ENCODE measurements at regions not wholly inside any gene's neighbourhood (a gene's known extent, or its start where the extent isn't known, plus 50 kb on each side); places are given as distances from the start of the nearest gene placed in this dataset.

DNA sequence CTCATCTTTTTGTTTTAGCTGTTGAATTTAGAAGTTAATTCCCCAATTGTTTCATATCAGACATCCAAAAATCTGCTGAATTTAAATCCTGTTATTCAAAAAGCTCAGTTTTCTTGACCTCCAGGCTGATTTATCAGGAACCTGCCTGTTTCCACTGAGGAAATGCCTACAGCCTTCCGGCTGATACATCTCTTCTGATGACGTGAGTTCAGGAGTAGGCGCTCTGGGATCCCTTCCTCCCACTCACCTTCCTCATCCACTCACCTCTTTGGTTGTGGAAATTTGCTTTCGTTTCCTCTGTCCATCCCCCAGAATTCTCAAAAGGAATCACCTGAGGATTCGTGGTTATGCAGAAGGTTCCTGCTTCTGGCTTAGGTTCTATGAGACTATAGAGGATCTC, 55.4 kb upstream of the ALDH1A3 start:
- Histone ChIP-seq H3K27me3 (ENCODE audit: insufficient read depth, low read length) (no peaks in the 10 kb centered on the region), H3K4me1 (ENCODE audit: control insufficient read depth in 1 of 2, insufficient read depth in 2 of 2, low read length in 2 of 2) (no peaks in the 10 kb centered on the region), H3K4me3 (replicated peaks in 1 of 2; ENCODE audit: low read depth in 1 of 2, low read length in 2 of 2) (no peak overlapping the region), H3K36me3 (ENCODE audit: control insufficient read depth in 1 of 2, insufficient read depth in 2 of 2, low read length in 2 of 2) (no peaks in the 10 kb centered on the region), H3K79me2 (ENCODE audit: insufficient read depth, low read length) (no peaks in the 10 kb centered on the region), H3K9ac (ENCODE audit: low read length) (no peak overlapping the region), H2AFZ (ENCODE audit: low read depth, low read length, poor library complexity, severe bottlenecking) (no peak overlapping the region), H3K4me2 (ENCODE audit: low read length) (no peak overlapping the region), H4K20me1 (ENCODE audit: insufficient read depth) (no peaks in the 10 kb centered on the region), H3K9me2 (ENCODE audit: insufficient read depth) (no peaks in the 10 kb centered on the region), H3K9me3 (ENCODE audit: control insufficient read depth in 1 of 2, insufficient read depth in 1 of 2, low read depth in 1 of 2, low read length in 2 of 2) (peaks cover 5 to 6% of the 10 kb centered on the region in 2 experiments; a peak in 2 of 4 replicates), H3K27ac (ENCODE audit: low read depth, low read length) (no peak overlapping the region)
- BruUV-seq (replicated peaks), result no TSS peak
- ATAC-seq (no peak), DNase-seq (ENCODE audit: low read depth, low spot score) (no peak)
- ChIA-PET CTCF (no interaction called here), POLR2A (no interaction called here), RAD21 (ENCODE audit: low non-redundant PET in 1 of 2, low total read pairs in 2 of 2, uncharacterized antibody in 2 of 2, unreplicated experiment in 2 of 2) (no interaction called here)
- intact Hi-C loops (cut with micrococcal nuclease), result no loop called here
- no peak for TF ChIP-seq ZFX (IDR thresholded peaks at IDR 0.05)
- TF ChIP-seq, protein P1, sequence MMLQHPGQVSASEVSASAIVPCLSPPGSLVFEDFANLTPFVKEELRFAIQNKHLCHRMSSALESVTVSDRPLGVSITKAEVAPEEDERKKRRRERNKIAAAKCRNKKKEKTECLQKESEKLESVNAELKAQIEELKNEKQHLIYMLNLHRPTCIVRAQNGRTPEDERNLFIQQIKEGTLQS (IDR thresholded peaks at IDR 0.05), result no peak
- no peak for TF ChIP-seq EGR1 (IDR thresholded peaks at IDR 0.05; ENCODE audit: low read depth)
- TF ChIP-seq, protein P2, sequence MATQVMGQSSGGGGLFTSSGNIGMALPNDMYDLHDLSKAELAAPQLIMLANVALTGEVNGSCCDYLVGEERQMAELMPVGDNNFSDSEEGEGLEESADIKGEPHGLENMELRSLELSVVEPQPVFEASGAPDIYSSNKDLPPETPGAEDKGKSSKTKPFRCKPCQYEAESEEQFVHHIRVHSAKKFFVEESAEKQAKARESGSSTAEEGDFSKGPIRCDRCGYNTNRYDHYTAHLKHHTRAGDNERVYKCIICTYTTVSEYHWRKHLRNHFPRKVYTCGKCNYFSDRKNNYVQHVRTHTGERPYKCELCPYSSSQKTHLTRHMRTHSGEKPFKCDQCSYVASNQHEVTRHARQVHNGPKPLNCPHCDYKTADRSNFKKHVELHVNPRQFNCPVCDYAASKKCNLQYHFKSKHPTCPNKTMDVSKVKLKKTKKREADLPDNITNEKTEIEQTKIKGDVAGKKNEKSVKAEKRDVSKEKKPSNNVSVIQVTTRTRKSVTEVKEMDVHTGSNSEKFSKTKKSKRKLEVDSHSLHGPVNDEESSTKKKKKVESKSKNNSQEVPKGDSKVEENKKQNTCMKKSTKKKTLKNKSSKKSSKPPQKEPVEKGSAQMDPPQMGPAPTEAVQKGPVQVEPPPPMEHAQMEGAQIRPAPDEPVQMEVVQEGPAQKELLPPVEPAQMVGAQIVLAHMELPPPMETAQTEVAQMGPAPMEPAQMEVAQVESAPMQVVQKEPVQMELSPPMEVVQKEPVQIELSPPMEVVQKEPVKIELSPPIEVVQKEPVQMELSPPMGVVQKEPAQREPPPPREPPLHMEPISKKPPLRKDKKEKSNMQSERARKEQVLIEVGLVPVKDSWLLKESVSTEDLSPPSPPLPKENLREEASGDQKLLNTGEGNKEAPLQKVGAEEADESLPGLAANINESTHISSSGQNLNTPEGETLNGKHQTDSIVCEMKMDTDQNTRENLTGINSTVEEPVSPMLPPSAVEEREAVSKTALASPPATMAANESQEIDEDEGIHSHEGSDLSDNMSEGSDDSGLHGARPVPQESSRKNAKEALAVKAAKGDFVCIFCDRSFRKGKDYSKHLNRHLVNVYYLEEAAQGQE (IDR thresholded peaks at IDR 0.05; ENCODE audit: low read depth), result no peak
- TF ChIP-seq TCF7L2 (IDR thresholded peaks at IDR 0.05; ENCODE audit: borderline replicate concordance, extremely low read depth, insufficient read depth, insufficient read length), result no peak
- TF ChIP-seq, protein P3, sequence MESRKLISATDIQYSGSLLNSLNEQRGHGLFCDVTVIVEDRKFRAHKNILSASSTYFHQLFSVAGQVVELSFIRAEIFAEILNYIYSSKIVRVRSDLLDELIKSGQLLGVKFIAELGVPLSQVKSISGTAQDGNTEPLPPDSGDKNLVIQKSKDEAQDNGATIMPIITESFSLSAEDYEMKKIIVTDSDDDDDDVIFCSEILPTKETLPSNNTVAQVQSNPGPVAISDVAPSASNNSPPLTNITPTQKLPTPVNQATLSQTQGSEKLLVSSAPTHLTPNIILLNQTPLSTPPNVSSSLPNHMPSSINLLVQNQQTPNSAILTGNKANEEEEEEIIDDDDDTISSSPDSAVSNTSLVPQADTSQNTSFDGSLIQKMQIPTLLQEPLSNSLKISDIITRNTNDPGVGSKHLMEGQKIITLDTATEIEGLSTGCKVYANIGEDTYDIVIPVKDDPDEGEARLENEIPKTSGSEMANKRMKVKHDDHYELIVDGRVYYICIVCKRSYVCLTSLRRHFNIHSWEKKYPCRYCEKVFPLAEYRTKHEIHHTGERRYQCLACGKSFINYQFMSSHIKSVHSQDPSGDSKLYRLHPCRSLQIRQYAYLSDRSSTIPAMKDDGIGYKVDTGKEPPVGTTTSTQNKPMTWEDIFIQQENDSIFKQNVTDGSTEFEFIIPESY (IDR thresholded peaks at IDR 0.05; ENCODE audit: extremely low read depth, insufficient replicate concordance, low read length), result no peak
